Testis (tissue), 2 donors: ENCODE measurements at regions not wholly inside any gene's neighbourhood (a gene's known extent, or its start where the extent isn't known, plus 50 kb on each side); places are given as distances from the start of the nearest gene placed in this dataset.

Experiments used
- CTCF ChIP-seq, 3 experiments: fragments of 450-650 bp in 2 of 3; fragments of 200-600 bp in 1 of 3; sonication (generic) in 1 of 3; IDR thresholded peaks; one replicate each; pipeline ENCODE4 v1.5.1; 2016 to 2019; ENCODE audit warnings: antibody characterized with exemption in 3 of 3, mild to moderate bottlenecking in 2 of 3, moderate library complexity in 1 of 3
- POLR2A ChIP-seq: fragments of 450-650 bp; IDR thresholded peaks from one replicate; pipeline ENCODE4 v1.6.1; 2017; ENCODE audit warnings: antibody characterized with exemption, mild to moderate bottlenecking, moderate library complexity

- TF ChIP-seq CTCF (IDR thresholded peaks at IDR 0.05) (no peak), POLR2A (no peak)
These were observed 118.1 kb downstream of the ENGASE start for GRCh38 chr17:79192503-79193351.
